T-helper 1 cell treated with Interleukin-12 subunit alpha and Interleukin-12 subunit beta and Interleukin-4 antibody, amounts not matched to agents 30 μg/mL and 1 μg/mL, for 36 hours (primary cell): ENCODE measurements at regions not wholly inside any gene's neighbourhood (a gene's known extent, or its start where the extent isn't known, plus 50 kb on each side); places are given as distances from the start of the nearest gene placed in this dataset.
A peak's percentile ranks its signal among the peaks of the same experiment; 100 is the strongest.
"Not testable (repeated sequence)": the region's sequence is repeated elsewhere in the genome, so short reads cannot be mapped to it uniquely, and the experiment has no call there.

ENCODE experiments used
- H3K27ac Mint-ChIP-seq: one replicate; pipeline ENCODE4 v1.8.0; 2021; ENCODE audit warnings: mild to moderate bottlenecking, mixed read lengths
- H3K27me3 Mint-ChIP-seq: one replicate; pipeline ENCODE4 v1.8.0; 2021; ENCODE audit warnings: low read depth, mixed read lengths
- H3K36me3 Mint-ChIP-seq: one replicate; pipeline ENCODE4 v1.8.0; 2021; ENCODE audit warnings: low read depth, mixed read lengths
- H3K4me1 Mint-ChIP-seq: one replicate; pipeline ENCODE4 v1.8.0; 2021; ENCODE audit warnings: low read depth, mixed read lengths
- H3K4me3 Mint-ChIP-seq: one replicate; pipeline ENCODE4 v1.8.0; 2021; ENCODE audit warnings: mild to moderate bottlenecking, moderate library complexity, mixed read lengths
- H3K9me3 Mint-ChIP-seq: one replicate; pipeline ENCODE4 v1.8.0; 2021; ENCODE audit warnings: mixed read lengths

DNA sequence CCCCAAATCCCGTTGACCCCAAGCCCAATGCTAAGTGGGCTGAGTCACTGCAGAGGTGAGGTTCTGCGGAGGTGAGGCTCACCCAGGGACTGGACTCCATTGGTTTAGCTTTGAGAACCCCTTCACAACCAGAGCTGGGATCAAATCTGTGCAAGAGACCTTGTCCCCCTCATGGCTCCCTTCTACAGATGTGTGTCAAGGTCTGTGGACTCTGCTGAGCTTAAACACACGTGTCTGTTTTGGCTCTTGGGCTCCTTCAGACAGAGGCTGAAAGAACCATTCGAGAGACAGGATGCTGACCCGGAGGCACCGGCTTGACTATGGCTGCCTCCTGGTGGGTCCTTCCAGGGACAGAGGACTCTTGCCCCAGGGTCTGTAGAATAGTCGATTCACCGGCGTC is 190.3 kb downstream of the LPIN1 start:
- Mint-ChIP-seq H3K4me1 (no peaks in the 10 kb centered on the region), H3K27ac (no peak overlapping the region), H3K36me3 (no peaks in the 10 kb centered on the region), H3K27me3 (peaks cover 5% of the 10 kb centered on the region), H3K4me3 (no peak overlapping the region), H3K9me3 (peaks cover 5% of the 10 kb centered on the region)

DNA sequence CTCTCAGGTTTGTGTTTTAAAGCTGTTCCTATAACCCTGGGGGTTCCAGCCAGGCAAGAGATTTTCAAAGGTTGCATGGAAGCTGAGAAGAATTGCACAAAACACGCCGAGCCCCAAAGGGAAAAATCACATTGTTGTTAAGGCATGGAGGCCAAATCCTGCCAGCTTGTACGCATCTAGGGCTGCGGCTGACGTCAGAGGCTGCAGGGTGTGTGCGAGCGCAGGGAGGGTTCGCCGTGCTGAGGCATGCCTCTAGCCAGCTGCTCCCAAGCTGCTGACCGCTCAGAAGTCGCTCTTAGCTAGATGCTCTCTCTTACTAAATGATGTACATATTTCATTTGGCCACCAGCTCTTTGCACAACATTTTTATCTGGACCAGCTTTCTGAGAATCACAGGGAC is 191.8 kb downstream of the LPIN1 start:
- Mint-ChIP-seq H3K36me3 (no peaks in the 10 kb centered on the region), H3K9me3 (peaks cover 5% of the 10 kb centered on the region), H3K27ac (no peak overlapping the region), H3K4me3 (no peak overlapping the region), H3K4me1 (no peaks in the 10 kb centered on the region), H3K27me3 (peaks cover 5% of the 10 kb centered on the region)

DNA sequence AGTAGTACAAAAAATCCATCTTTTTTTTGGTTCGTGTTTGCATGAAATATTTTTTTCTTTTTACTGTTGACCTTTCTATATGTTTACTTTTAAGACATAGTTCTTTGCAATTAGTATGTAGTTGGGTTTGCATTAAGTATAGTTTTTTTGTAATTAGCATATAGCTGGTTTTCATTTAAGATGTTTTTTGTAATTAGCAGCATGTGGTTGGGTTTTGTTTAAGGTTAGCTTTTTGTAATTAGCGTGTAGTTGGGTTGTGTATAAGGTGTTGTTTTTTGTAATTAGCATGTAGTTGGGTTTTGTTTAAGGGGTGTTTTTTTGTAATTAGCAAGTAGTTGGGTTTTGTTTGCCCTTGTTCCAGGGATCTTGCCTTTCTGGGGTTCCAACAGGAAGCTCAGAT is 193.1 kb downstream of the LPIN1 start:
- H3K4me1 Mint-ChIP-seq: peaks cover 1% of the 10 kb centered on the region
- H3K36me3 Mint-ChIP-seq: peaks cover under 1% of the 10 kb centered on the region
- H3K4me3 Mint-ChIP-seq: no peak overlapping the region
- H3K27me3 Mint-ChIP-seq: no peaks in the 10 kb centered on the region
- no peaks in the 10 kb centered on the region for H3K9me3 Mint-ChIP-seq
- H3K27ac Mint-ChIP-seq: no peak overlapping the region

DNA sequence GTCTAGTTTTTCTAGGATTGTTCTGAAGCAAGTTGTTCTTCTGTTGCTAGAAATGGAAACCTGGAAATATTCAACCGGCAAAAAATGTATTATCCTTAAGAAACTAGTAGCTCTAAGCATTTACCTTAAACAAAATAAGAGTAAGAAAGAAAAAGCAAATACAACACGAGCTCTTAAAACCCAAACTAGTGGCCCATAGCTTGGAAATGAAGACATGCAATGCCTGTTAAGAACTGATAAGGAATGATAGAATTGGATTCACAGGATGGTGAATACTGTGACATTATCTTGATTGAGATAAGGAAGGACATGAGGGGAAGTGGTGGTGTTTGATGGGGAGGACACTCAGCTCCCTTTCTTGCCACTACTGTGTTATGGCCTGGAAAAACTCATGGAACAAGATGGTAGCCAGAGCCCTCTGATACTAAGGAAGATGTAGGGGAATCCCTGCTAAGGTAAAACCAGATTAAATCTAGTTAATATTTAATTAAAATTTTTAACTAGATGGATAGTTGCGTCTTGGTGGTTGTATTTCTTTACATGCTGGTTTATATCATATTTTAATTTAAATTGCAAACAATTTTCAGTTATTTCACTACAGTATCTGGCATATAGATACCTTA is 193.8 kb downstream of the LPIN1 start:
- Mint-ChIP-seq H3K36me3 (peaks cover 5% of the 10 kb centered on the region), H3K4me3 (no peak overlapping the region), H3K27me3 (no peaks in the 10 kb centered on the region), H3K4me1 (peaks cover 6% of the 10 kb centered on the region), H3K27ac (no peak overlapping the region), H3K9me3 (no peaks in the 10 kb centered on the region)

DNA sequence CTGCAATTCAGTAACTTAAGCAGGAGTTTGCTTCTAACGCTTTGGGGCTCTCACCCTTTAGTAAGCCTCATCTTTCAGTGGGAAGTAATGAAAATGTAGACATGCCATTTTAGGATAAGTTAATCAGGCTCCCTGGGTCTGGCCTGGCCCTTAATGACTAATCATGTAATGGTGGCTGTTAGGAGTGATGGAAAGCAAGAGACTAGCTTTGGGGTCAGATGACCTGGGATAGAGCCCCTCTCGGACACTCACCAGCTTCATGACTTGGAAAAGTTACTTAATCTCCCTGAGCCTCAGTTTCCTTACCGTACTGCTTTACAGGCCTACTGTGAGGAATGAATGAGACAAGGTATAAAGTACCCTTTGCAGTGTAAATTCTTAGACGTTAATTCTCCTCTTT is 194.4 kb downstream of the LPIN1 start:
- Mint-ChIP-seq H3K27me3 (no peaks in the 10 kb centered on the region), H3K4me1 (peaks cover 9% of the 10 kb centered on the region)

DNA sequence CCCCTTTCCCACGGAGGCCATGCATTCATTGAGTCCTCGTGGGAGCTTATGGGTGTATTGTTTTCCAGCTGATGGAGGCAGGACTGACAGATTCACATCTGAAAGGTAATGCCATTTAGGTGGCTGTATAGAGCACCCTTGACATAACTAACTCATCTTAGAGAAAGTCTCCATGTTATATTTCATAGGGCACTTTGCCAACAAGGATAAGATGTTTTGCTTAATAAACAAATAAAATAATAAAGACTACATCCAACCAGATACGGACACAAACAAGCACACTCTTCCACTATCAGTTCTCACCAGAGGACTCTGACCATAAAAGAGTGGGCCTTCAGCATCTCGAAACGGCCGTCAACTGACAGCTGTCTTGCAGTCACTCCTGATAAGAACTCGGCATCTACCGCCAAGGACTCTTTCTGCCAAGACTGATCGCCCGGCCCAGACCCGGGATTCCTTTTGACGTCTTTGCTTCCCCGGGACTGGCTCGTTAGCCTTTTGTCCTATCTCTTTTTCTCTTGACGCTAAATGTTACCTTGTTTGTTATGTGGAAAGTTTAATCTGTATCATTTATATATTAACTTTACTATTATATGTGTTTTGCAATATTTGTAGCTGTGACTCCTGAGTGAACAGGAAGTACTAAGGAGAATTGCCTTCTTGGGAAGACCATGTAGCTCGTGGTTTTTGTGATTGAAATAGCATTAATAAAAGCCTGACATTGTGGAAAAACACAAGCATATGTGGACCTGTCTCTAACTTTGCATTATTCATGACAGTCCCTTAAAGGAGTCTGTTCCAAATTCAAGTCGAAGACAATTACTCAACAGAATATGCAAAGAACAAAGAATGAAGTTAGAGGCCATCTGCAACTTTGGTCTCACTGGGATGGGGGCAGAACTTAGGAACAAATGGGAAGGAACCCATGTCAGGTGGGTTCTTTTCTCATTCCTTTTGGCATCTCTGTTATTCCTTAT is 195.1 kb downstream of the LPIN1 start:
- Mint-ChIP-seq H3K27ac (no peak overlapping the region), H3K36me3 (peaks cover 5% of the 10 kb centered on the region), H3K9me3 (no peaks in the 10 kb centered on the region), H3K27me3 (no peaks in the 10 kb centered on the region), H3K4me3 (no peak overlapping the region), H3K4me1 (peaks cover 11% of the 10 kb centered on the region)

More for the DNA sequence above, 194.4 kb downstream of the LPIN1 start:
- peaks cover 5% of the 10 kb centered on the region for H3K36me3 Mint-ChIP-seq
- no peaks in the 10 kb centered on the region for H3K9me3 Mint-ChIP-seq
- H3K27ac Mint-ChIP-seq: no peak overlapping the region
- H3K4me3 Mint-ChIP-seq: no peak overlapping the region

DNA sequence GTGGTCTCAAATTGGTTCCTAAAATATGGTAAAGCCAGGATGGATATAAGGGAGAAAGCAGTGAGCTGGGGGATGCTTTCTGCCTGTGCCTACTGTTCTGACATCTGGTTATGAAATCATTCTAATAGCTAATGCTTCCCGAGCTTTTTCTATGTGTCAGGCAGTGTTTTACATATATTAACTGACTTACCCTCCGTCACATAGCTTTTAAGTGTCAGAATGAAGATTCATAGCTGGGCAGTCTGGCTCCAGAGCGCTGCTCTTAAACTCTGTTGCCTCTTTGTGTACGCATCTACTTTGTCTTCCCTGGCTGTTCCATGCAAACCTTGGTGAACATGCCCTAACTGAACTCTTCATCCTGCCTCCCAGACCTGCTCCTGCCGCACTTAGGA is 195.7 kb downstream of the LPIN1 start:
- H3K27ac Mint-ChIP-seq: no peak overlapping the region
- H3K9me3 Mint-ChIP-seq: no peaks in the 10 kb centered on the region
- H3K36me3 Mint-ChIP-seq: peaks cover 5% of the 10 kb centered on the region
- H3K27me3 Mint-ChIP-seq: no peaks in the 10 kb centered on the region
- no peak overlapping the region for H3K4me3 Mint-ChIP-seq
- peaks cover 11% of the 10 kb centered on the region for H3K4me1 Mint-ChIP-seq

DNA sequence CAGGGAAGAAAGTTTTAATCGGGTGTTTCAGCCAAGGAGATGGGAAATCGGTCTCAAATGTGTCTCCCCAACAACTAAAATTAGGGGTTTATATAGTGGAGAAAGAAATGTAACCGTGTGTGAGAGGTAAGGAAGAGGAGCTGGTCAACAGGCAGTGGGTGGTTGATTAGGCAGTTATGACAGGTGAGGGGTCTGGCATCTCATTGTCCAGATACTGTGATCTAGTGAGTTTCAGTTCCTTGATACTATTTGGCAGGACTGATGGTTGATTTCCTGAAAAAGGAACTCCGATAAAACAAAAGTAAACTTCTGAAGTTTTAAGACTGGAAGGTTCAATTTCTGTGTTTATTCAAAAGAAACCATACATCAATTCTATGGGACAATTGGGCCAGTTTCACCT is 197.9 kb downstream of the LPIN1 start:
- peaks cover 5% of the 10 kb centered on the region for H3K36me3 Mint-ChIP-seq
- no peak overlapping the region for H3K4me3 Mint-ChIP-seq
- no peaks in the 10 kb centered on the region for H3K27me3 Mint-ChIP-seq
- peaks cover 11% of the 10 kb centered on the region for H3K4me1 Mint-ChIP-seq
- H3K27ac Mint-ChIP-seq: no peak overlapping the region
- peaks cover 4% of the 10 kb centered on the region for H3K9me3 Mint-ChIP-seq

DNA sequence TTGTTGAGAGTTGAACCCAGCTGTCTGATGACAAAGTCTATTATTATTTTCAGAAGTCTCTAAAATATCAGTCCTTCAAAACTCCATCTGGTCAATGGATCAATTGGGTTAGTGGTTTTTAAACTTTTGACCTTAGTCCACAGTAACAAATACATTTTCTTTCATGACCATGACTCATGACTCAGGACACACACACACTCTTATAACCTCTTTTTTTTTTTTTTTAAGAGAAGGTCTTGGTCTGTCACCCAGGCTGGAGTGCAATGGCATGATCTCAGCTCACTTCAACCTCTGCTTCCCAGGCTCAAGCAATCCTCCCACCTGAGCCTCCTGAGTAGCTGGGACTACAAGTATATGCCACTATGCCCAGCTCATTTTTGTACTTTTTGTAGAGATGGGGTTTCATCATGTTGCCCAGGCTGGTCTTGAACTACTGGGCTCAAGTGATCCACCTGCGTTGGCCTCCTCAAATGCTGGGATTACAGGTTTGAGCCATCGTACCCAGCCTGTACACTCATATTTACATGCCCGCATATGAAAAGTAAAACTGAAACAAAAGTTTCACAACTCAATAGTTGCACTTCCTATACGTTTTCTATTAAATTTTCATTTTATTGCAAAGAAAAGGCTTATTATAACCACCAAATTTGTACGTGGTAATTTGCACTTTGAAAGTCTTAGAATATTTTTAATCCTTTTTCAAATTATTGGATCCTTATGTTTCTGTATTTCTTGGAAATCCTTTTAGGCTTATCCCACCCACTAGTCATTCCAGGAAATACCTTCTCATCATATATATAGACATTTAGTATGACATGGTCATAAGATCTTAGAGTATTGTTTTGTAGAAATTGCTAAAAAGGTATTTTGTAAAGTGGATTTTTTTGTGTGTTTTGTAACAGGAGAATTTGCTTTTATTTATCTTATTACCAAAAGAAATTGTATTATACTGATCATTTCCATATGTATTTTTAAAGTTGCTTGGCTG is 199.0 kb downstream of the LPIN1 start:
- peaks cover 4% of the 10 kb centered on the region for H3K9me3 Mint-ChIP-seq
- peaks cover 5% of the 10 kb centered on the region for H3K36me3 Mint-ChIP-seq
- peak overlapping the region; percentile 66 for H3K4me3 Mint-ChIP-seq
- peaks cover 10% of the 10 kb centered on the region for H3K27me3 Mint-ChIP-seq
- peaks cover 11% of the 10 kb centered on the region for H3K4me1 Mint-ChIP-seq
- peak overlapping the region; percentile 75 for H3K27ac Mint-ChIP-seq

DNA sequence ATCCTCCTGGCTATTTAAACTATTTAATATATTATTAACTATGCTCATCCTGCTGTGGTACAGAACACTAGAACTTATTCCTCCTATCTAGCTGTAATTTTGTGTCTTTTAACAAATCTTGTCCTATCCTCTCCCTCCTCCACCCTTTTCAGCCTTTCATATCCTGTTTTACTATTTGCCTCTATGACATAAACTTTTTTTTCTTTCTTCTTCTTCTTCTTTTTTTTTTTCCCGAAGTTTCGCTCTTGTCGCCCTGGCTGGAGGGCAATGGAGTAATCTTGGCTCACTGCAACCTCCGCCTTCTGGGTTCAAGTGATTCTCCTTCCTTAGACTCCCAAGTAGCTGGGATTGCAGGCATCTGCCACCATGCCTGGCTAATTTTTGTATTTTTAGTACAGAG is 201.5 kb downstream of the LPIN1 start:
- no peak overlapping the region for H3K27ac Mint-ChIP-seq
- no peak overlapping the region for H3K4me3 Mint-ChIP-seq
- peaks cover 11% of the 10 kb centered on the region for H3K4me1 Mint-ChIP-seq
- H3K9me3 Mint-ChIP-seq: peaks cover 4% of the 10 kb centered on the region
- peaks cover 5% of the 10 kb centered on the region for H3K36me3 Mint-ChIP-seq
- H3K27me3 Mint-ChIP-seq: peaks cover 15% of the 10 kb centered on the region

DNA sequence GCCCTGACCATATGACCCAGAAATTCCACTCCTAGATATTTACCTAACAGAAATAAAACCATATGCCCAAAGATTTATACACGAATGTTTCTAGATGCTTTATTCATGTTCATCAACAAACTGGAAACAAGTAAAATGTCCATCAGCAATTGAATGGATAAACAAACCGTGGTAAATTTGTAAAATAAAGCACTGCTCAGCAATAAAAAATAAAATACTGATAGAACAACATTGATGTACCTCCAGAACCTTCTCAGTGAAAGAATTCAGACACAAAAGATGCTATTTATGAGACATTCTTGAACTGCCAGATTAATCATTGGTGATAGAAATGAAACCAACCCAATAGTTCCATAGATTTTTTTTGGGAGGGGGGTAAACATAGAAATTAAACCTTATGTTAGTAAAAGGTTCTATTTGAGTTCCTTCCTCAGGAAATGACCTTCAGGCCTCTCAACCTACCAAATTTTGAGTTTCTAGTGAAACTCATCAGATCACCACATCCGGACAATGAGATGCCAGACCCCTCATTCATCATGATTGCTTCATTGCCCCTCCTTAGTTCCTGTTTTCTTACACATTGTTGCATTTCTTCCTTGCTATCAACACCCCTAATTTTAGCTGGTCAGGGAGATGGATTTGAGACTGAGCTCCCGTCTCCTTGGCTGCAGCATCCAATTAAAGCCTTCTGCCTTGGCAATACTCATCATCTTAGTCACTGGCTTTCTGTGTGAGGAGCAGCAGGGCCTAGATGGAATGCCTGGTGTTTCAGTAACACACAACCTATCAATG is 203.5 kb downstream of the LPIN1 start:
- no peak overlapping the region for H3K27ac Mint-ChIP-seq
- H3K4me3 Mint-ChIP-seq: no peak overlapping the region
- no peaks in the 10 kb centered on the region for H3K36me3 Mint-ChIP-seq
- H3K9me3 Mint-ChIP-seq: peaks cover 4% of the 10 kb centered on the region
- H3K4me1 Mint-ChIP-seq: peaks cover 5% of the 10 kb centered on the region
- peaks cover 32% of the 10 kb centered on the region for H3K27me3 Mint-ChIP-seq

DNA sequence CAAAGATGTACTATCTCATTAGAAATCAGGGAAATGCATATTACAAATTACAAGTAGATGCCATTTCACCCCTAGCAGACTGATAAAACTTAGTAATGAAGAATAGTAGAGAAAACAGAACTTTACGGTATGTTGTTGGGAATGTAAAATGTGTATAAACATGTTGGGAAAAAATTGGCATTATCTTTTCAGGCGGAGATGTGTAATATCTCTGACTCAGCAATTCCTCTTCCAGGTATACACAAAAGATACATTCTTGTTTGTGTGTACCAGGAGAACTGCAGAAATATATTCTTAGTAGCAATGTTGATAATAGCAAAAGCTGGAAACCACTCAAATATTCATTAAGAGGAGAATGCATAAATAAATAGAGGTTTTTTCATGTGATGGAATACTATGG is 204.5 kb downstream of the LPIN1 start:
- peaks cover under 1% of the 10 kb centered on the region for H3K4me1 Mint-ChIP-seq
- H3K9me3 Mint-ChIP-seq: peaks cover 4% of the 10 kb centered on the region
- no peaks in the 10 kb centered on the region for H3K36me3 Mint-ChIP-seq
- no peak overlapping the region for H3K4me3 Mint-ChIP-seq
- peaks cover 39% of the 10 kb centered on the region for H3K27me3 Mint-ChIP-seq
- no peak overlapping the region for H3K27ac Mint-ChIP-seq

DNA sequence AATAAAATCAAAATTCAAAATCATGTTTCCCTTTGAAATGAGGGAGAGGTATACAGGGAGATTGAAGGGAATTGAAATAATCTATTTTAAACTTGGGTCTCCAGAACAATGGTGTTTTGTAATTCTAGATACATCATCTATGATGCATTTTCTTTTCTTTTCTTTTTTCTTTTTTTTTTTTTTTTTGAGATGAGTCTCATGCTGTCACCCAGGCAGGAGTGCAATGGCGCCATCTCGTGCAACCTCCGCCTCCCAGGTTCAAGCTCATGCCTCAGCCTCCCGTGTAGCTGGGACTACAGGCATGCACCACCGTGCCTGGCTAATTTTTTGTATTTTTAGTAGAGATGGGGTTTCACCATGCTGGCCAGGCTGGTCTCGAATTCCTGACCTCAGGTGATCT is 205.1 kb downstream of the LPIN1 start:
- not testable (repeated sequence) for H3K4me3 Mint-ChIP-seq, H3K36me3 Mint-ChIP-seq, H3K9me3 Mint-ChIP-seq, H3K27ac Mint-ChIP-seq, H3K4me1 Mint-ChIP-seq
- peaks cover 39% of the 10 kb centered on the region for H3K27me3 Mint-ChIP-seq

DNA sequence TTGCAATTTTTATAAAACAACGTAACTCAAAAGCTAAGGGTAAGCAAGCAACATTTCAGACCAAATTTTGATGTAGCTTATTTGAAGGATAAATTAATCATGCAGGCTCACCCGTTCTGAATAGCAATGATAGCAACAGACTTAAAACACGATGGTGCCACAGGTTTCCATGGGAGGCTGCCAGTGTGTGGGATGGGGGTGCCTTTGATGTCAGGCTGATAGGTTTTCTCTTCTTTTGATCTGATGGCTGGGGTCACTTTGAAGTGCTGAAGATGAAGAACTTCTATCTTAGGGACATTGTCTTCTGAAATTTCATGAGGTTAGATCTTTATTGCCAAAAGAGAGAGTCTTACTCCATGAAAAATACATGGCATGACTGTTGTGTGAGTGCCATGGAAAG is 206.8 kb downstream of the LPIN1 start:
- Mint-ChIP-seq H3K4me1 (no peaks in the 10 kb centered on the region), H3K36me3 (no peaks in the 10 kb centered on the region), H3K27ac (no peak overlapping the region), H3K9me3 (no peaks in the 10 kb centered on the region), H3K4me3 (no peak overlapping the region), H3K27me3 (peaks cover 45% of the 10 kb centered on the region)
